Astrocyte (in vitro differentiated cells and primary cell): ENCODE measurements at regions not wholly inside any gene's neighbourhood (a gene's known extent, or its start where the extent isn't known, plus 50 kb on each side); places are given as distances from the start of the nearest gene placed in this dataset.

Source experiments
- EZH2 ChIP-seq: IDR thresholded peaks from 2 replicates; pipeline ENCODE4 v1.6.1; 2012; ENCODE audit warnings: mild to moderate bottlenecking, low read length, inconsistent platforms; ENCODE audit not compliant: insufficient read depth
- TF ChIP-seq, protein P1 (sequence below): IDR thresholded peaks from 2 replicates; pipeline ENCODE4 v1.5.1; 2011; ENCODE audit warnings: low read depth, mild to moderate bottlenecking, inconsistent platforms, low read length, moderate library complexity; ENCODE audit not compliant: insufficient read depth

GRCh38 chr4:81679315-81679714 is 207.6 kb upstream of the RASGEF1B start:
- TF ChIP-seq, protein P1, sequence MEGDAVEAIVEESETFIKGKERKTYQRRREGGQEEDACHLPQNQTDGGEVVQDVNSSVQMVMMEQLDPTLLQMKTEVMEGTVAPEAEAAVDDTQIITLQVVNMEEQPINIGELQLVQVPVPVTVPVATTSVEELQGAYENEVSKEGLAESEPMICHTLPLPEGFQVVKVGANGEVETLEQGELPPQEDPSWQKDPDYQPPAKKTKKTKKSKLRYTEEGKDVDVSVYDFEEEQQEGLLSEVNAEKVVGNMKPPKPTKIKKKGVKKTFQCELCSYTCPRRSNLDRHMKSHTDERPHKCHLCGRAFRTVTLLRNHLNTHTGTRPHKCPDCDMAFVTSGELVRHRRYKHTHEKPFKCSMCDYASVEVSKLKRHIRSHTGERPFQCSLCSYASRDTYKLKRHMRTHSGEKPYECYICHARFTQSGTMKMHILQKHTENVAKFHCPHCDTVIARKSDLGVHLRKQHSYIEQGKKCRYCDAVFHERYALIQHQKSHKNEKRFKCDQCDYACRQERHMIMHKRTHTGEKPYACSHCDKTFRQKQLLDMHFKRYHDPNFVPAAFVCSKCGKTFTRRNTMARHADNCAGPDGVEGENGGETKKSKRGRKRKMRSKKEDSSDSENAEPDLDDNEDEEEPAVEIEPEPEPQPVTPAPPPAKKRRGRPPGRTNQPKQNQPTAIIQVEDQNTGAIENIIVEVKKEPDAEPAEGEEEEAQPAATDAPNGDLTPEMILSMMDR: no peak
- TF ChIP-seq EZH2: no peak
